D341Med (cell line): ENCODE measurements at regions not wholly inside any gene's neighbourhood (a gene's known extent, or its start where the extent isn't known, plus 50 kb on each side); places are given as distances from the start of the nearest gene placed in this dataset.

Experiments
- DNase-seq: peaks from one replicate; pipeline ENCODE4 v3.0.0; 2012; ENCODE audit warnings: low spot score

- DNase-seq: no peak
These were observed 259.9 kb downstream of the ADGRG6 start for GRCh38 chr6:142561511-142562265.

GRCh38 chr6:142562865-142563264, 261.1 kb downstream of the ADGRG6 start:
- DNase-seq: no peak

- DNase-seq: peak; percentile 60
These were observed 265.0 kb downstream of the ADGRG6 start for GRCh38 chr6:142566628-142567396.

GRCh38 chr6:142567461-142567860, 265.7 kb downstream of the ADGRG6 start:
- DNase-seq: no peak

GRCh38 chr6:142568857-142569597, 267.2 kb downstream of the ADGRG6 start:
- no peak for DNase-seq

GRCh38 chr6:142569676-142570075, 267.9 kb downstream of the ADGRG6 start:
- no peak for DNase-seq

GRCh38 chr6:142570221-142570671, 268.4 kb downstream of the ADGRG6 start:
- no peak for DNase-seq

GRCh38 chr6:142592876-142593275, 291.1 kb downstream of the ADGRG6 start:
- DNase-seq: no peak

GRCh38 chr6:142597836-142598235, 296.0 kb downstream of the ADGRG6 start:
- no peak for DNase-seq

- DNase-seq: no peak
These were observed 299.6 kb downstream of the ADGRG6 start for GRCh38 chr6:142601427-142601826.

GRCh38 chr6:142602972-142603371, 301.2 kb downstream of the ADGRG6 start:
- DNase-seq: no peak

GRCh38 chr6:142605922-142606485, 304.2 kb downstream of the ADGRG6 start:
- DNase-seq: no peak

- no peak for DNase-seq
These were observed 311.1 kb downstream of the ADGRG6 start for GRCh38 chr6:142612956-142613355.

GRCh38 chr6:142613981-142614380, 312.2 kb downstream of the ADGRG6 start:
- DNase-seq: no peak

- DNase-seq: no peak
These were observed 315.4 kb downstream of the ADGRG6 start for GRCh38 chr6:142617158-142617557.

- no peak for DNase-seq
These were observed 320.0 kb downstream of the ADGRG6 start for GRCh38 chr6:142621822-142622221.

- DNase-seq: no peak
These were observed 319.8 kb downstream of the HIVEP2 start for GRCh38 chr6:142624978-142625715.

- no peak for DNase-seq
These were observed 317.5 kb downstream of the HIVEP2 start for GRCh38 chr6:142627474-142627873.

GRCh38 chr6:142631517-142632385, 313.2 kb downstream of the HIVEP2 start:
- DNase-seq: no peak

GRCh38 chr6:142633317-142633716, 311.7 kb downstream of the HIVEP2 start:
- no peak for DNase-seq

- no peak for DNase-seq
These were observed 309.8 kb downstream of the HIVEP2 start for GRCh38 chr6:142635130-142635529.
